ENCODE measurements at regions not wholly inside any gene's neighbourhood (a gene's known extent, or its start where the extent isn't known, plus 50 kb on each side); places are given as distances from the start of the nearest gene placed in this dataset.

- TF ChIP-seq CTCF (IDR thresholded peaks at IDR 0.05; ENCODE audit: insufficient read depth in 1 of 2, low read depth in 1 of 2, low read length in 1 of 2, severe bottlenecking in 1 of 2, unreplicated experiment in 1 of 2), result no peak
- peaks cover 9% of the 10 kb centered on the region for H3K9me3 Mint-ChIP-seq (ENCODE audit: unreplicated experiment)
- no peak overlapping the region for H3K4me3 ChIP-seq (ENCODE audit: low read depth, low read length)
- no peak overlapping the region for H3K27ac Mint-ChIP-seq (ENCODE audit: unreplicated experiment)
- ChIA-PET CTCF (no interaction called here), POLR2A (no interaction called here)
- peaks cover 11% of the 10 kb centered on the region for H3K36me3 Mint-ChIP-seq (ENCODE audit: insufficient read depth, unreplicated experiment)
- peaks cover 31% of the 10 kb centered on the region for H3K4me1 ChIP-seq
- intact Hi-C loops (cut with micrococcal nuclease; ENCODE audit: unreplicated experiment), result no loop called here
- no peaks in the 10 kb centered on the region for H3K9me3 ChIP-seq
- H3K4me3 Mint-ChIP-seq (ENCODE audit: unreplicated experiment), result no peak overlapping the region
- no peaks in the 10 kb centered on the region for H3K36me3 ChIP-seq (ENCODE audit: control insufficient read depth, insufficient read depth, low read length)
- peaks cover 40% of the 10 kb centered on the region for H3K4me1 Mint-ChIP-seq (ENCODE audit: low read depth, unreplicated experiment)
- BruUV-seq (replicated peaks), result no TSS peak
- H3K27me3 ChIP-seq (replicated peaks; ENCODE audit: control insufficient read depth, insufficient read depth, low read length), result no peaks in the 10 kb centered on the region
- no peak for DNase-seq
- H3K27me3 Mint-ChIP-seq (ENCODE audit: insufficient read depth, unreplicated experiment), result no peaks in the 10 kb centered on the region
Measured at GRCh38 chr6:139531148-139532115, 157.0 kb upstream of the CITED2 start.

- ChIA-PET POLR2A (no interaction called here), CTCF (no interaction called here)
- intact Hi-C loops (cut with micrococcal nuclease; ENCODE audit: unreplicated experiment), result no loop called here
- no peak for TF ChIP-seq CTCF (IDR thresholded peaks at IDR 0.05; ENCODE audit: insufficient read depth in 1 of 2, low read depth in 1 of 2, low read length in 1 of 2, severe bottlenecking in 1 of 2, unreplicated experiment in 1 of 2)
- Histone ChIP-seq H3K9me3 (no peaks in the 10 kb centered on the region), H3K4me3 (ENCODE audit: low read depth, low read length) (no peak overlapping the region), H3K27me3 (replicated peaks; ENCODE audit: control insufficient read depth, insufficient read depth, low read length) (no peaks in the 10 kb centered on the region), H3K4me1 (peaks cover 24% of the 10 kb centered on the region), H3K36me3 (ENCODE audit: control insufficient read depth, insufficient read depth, low read length) (no peaks in the 10 kb centered on the region)
- Mint-ChIP-seq H3K4me1 (ENCODE audit: low read depth, unreplicated experiment) (peaks cover 33% of the 10 kb centered on the region), H3K27me3 (ENCODE audit: insufficient read depth, unreplicated experiment) (no peaks in the 10 kb centered on the region), H3K9me3 (ENCODE audit: unreplicated experiment) (peaks cover 9% of the 10 kb centered on the region), H3K36me3 (ENCODE audit: insufficient read depth, unreplicated experiment) (peaks cover 11% of the 10 kb centered on the region), H3K4me3 (ENCODE audit: unreplicated experiment) (no peak overlapping the region), H3K27ac (ENCODE audit: unreplicated experiment) (no peak overlapping the region)
- no peak for DNase-seq
- BruUV-seq (replicated peaks), result no TSS peak
Measured at GRCh38 chr6:139530561-139530960, 156.1 kb upstream of the CITED2 start.

- intact Hi-C loops (cut with micrococcal nuclease; ENCODE audit: unreplicated experiment), result no loop called here
- Histone ChIP-seq H3K9me3 (no peaks in the 10 kb centered on the region), H3K4me3 (ENCODE audit: low read depth, low read length) (no peak overlapping the region), H3K36me3 (ENCODE audit: control insufficient read depth, insufficient read depth, low read length) (no peaks in the 10 kb centered on the region), H3K27me3 (replicated peaks; ENCODE audit: control insufficient read depth, insufficient read depth, low read length) (no peaks in the 10 kb centered on the region), H3K4me1 (peaks cover 18% of the 10 kb centered on the region)
- Mint-ChIP-seq H3K4me3 (ENCODE audit: unreplicated experiment) (no peak overlapping the region), H3K4me1 (ENCODE audit: low read depth, unreplicated experiment) (peaks cover 27% of the 10 kb centered on the region), H3K27me3 (ENCODE audit: insufficient read depth, unreplicated experiment) (no peaks in the 10 kb centered on the region), H3K27ac (ENCODE audit: unreplicated experiment) (no peak overlapping the region), H3K36me3 (ENCODE audit: insufficient read depth, unreplicated experiment) (peaks cover 11% of the 10 kb centered on the region), H3K9me3 (ENCODE audit: unreplicated experiment) (peaks cover 9% of the 10 kb centered on the region)
- ChIA-PET POLR2A (interaction anchor here (0.6 kb wide), 1 partner anchor 58 kb away, joined by 4 read pairs; no protein-coding TSS in a partner anchor), CTCF (no interaction called here)
- DNase-seq, result no peak
- BruUV-seq (replicated peaks), result no TSS peak
- TF ChIP-seq CTCF (IDR thresholded peaks at IDR 0.05; ENCODE audit: insufficient read depth in 1 of 2, low read depth in 1 of 2, low read length in 1 of 2, severe bottlenecking in 1 of 2, unreplicated experiment in 1 of 2), result no peak
Measured at GRCh38 chr6:139529420-139529819, 155.0 kb upstream of the CITED2 start.
